Esophagus muscularis mucosa (tissue), 3 donors: ENCODE measurements at regions not wholly inside any gene's neighbourhood (a gene's known extent, or its start where the extent isn't known, plus 50 kb on each side); places are given as distances from the start of the nearest gene placed in this dataset.

Source experiments
- POLR2A ChIP-seq: fragments of 450-650 bp; IDR thresholded peaks from one replicate; pipeline ENCODE4 v1.6.1; 2017; ENCODE audit warnings: antibody characterized with exemption, moderate library complexity, mild to moderate bottlenecking, low read depth
- TF ChIP-seq, protein P1 (sequence below), 3 experiments: fragments of 200-600 bp in 2 of 3; fragments of 450-650 bp in 1 of 3; sonication (generic) in 2 of 3; IDR thresholded peaks; one replicate each; pipeline ENCODE4 v1.5.1; 2017 to 2019; ENCODE audit warnings: antibody characterized with exemption in 3 of 3, mild to moderate bottlenecking in 2 of 3, moderate library complexity in 1 of 3

DNA sequence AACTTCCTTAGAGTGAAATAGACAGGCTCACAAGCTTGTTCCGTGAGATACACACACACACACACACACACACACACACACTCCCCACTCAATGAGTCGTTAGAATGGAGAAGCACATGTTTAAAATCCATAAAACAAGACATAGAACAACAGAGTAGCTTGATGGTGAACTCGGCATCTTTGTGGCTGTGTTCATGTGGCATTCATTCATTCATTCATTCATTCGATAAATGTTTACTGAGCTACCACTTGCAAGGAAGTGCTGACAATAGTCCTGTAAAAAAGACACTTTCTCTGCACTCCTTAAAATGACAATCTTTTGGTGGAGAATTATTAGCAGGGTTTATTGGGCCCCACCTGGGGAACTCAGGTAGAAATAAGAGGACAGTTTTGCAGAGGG, 242.0 kb downstream of the FOXA2 start:
- TF ChIP-seq, protein P1, sequence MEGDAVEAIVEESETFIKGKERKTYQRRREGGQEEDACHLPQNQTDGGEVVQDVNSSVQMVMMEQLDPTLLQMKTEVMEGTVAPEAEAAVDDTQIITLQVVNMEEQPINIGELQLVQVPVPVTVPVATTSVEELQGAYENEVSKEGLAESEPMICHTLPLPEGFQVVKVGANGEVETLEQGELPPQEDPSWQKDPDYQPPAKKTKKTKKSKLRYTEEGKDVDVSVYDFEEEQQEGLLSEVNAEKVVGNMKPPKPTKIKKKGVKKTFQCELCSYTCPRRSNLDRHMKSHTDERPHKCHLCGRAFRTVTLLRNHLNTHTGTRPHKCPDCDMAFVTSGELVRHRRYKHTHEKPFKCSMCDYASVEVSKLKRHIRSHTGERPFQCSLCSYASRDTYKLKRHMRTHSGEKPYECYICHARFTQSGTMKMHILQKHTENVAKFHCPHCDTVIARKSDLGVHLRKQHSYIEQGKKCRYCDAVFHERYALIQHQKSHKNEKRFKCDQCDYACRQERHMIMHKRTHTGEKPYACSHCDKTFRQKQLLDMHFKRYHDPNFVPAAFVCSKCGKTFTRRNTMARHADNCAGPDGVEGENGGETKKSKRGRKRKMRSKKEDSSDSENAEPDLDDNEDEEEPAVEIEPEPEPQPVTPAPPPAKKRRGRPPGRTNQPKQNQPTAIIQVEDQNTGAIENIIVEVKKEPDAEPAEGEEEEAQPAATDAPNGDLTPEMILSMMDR (IDR thresholded peaks at IDR 0.05) = no peak
- no peak for TF ChIP-seq POLR2A
